ENCODE measurements at regions not wholly inside any gene's neighbourhood (a gene's known extent, or its start where the extent isn't known, plus 50 kb on each side); places are given as distances from the start of the nearest gene placed in this dataset.

DNA sequence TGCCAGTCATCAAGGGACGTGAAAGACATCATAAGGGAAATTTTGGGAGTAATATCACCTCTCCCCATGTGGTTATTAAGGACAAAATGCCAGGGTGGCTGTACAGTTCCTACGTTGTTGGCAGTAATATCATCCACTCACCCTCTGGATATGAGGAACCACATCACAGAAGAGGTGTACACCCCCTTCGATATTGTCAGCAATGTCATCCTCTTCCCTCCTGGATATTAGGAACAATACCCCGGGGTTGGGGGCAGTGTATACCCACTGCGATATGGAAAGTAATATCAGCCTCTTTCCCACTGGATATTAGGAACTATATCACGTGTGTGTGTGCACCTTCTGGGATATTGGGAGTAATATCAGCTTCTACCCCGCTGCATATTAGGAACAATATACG, 1933.3 kb downstream of the SUCLG1 start:
- H3K9ac ChIP-seq (ENCODE audit: low read depth, low read length) = no peak overlapping the region
- H4K20me1 ChIP-seq (ENCODE audit: insufficient read depth, low read length) = no peaks in the 10 kb centered on the region
- no peaks in the 10 kb centered on the region for H3K9me3 ChIP-seq (ENCODE audit: insufficient read depth, low read length, severe bottlenecking)
- no peak overlapping the region for H3K27ac ChIP-seq (ENCODE audit: low read length)
- no peaks in the 10 kb centered on the region for H3K79me2 ChIP-seq (ENCODE audit: insufficient read depth, low read length)
- H3K4me2 ChIP-seq (ENCODE audit: insufficient read depth, low read length) = no peak overlapping the region
- no peaks in the 10 kb centered on the region for H3K36me3 ChIP-seq (ENCODE audit: insufficient read depth, low read length)
- no peak overlapping the region for H3K4me3 ChIP-seq (ENCODE audit: low read depth in 1 of 2, low read length in 2 of 2)
- DNase-seq = no peak
- TF ChIP-seq, protein P1, sequence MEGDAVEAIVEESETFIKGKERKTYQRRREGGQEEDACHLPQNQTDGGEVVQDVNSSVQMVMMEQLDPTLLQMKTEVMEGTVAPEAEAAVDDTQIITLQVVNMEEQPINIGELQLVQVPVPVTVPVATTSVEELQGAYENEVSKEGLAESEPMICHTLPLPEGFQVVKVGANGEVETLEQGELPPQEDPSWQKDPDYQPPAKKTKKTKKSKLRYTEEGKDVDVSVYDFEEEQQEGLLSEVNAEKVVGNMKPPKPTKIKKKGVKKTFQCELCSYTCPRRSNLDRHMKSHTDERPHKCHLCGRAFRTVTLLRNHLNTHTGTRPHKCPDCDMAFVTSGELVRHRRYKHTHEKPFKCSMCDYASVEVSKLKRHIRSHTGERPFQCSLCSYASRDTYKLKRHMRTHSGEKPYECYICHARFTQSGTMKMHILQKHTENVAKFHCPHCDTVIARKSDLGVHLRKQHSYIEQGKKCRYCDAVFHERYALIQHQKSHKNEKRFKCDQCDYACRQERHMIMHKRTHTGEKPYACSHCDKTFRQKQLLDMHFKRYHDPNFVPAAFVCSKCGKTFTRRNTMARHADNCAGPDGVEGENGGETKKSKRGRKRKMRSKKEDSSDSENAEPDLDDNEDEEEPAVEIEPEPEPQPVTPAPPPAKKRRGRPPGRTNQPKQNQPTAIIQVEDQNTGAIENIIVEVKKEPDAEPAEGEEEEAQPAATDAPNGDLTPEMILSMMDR (IDR thresholded peaks at IDR 0.05; ENCODE audit: borderline replicate concordance, extremely low read depth, low read length, poor library complexity, severe bottlenecking) = no peak
- no peak for TF ChIP-seq EZH2 (IDR thresholded peaks at IDR 0.05; ENCODE audit: borderline replicate concordance, low read depth, low read length, severe bottlenecking)
- no peak overlapping the region for H2AFZ ChIP-seq (ENCODE audit: low read depth, low read length)
- H3K4me1 ChIP-seq (ENCODE audit: insufficient read depth, low read length) = no peaks in the 10 kb centered on the region
- no peak for ATAC-seq (ENCODE audit: insufficient read depth, low read depth)
- H3K27me3 ChIP-seq (ENCODE audit: insufficient read depth, low read length, poor library complexity) = no peaks in the 10 kb centered on the region

DNA sequence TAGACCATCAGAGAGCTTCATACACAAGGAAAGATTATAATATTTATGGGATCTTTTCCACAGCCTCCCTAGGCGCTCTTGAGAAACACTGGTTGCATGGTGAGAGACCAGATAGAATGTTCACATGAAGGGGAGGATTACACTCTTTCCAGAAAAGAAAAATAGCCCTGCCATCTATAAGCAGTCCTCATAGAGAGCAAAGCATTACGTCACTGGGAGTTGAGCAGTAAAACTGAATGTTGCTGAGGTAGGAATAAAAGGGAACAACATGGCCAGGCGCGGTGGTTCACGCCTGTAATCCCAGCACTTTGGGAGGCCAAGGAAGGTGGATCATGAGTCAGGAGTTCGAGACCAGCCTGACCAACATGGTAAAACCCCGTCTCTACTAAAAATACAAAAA, 1934.3 kb downstream of the SUCLG1 start:
- ATAC-seq (ENCODE audit: insufficient read depth, low read depth) = no peak
- no peaks in the 10 kb centered on the region for H3K36me3 ChIP-seq (ENCODE audit: insufficient read depth, low read length)
- no peak overlapping the region for H3K9ac ChIP-seq (ENCODE audit: low read depth, low read length)
- H3K4me1 ChIP-seq (ENCODE audit: insufficient read depth, low read length) = no peaks in the 10 kb centered on the region
- H3K79me2 ChIP-seq (ENCODE audit: insufficient read depth, low read length) = no peaks in the 10 kb centered on the region
- no peak overlapping the region for H2AFZ ChIP-seq (ENCODE audit: low read depth, low read length)
- TF ChIP-seq EZH2 (IDR thresholded peaks at IDR 0.05; ENCODE audit: borderline replicate concordance, low read depth, low read length, severe bottlenecking) = no peak
- TF ChIP-seq, protein P1 (IDR thresholded peaks at IDR 0.05; ENCODE audit: borderline replicate concordance, extremely low read depth, low read length, poor library complexity, severe bottlenecking) = no peak
- no peaks in the 10 kb centered on the region for H3K27me3 ChIP-seq (ENCODE audit: insufficient read depth, low read length, poor library complexity)
- no peaks in the 10 kb centered on the region for H3K9me3 ChIP-seq (ENCODE audit: insufficient read depth, low read length, severe bottlenecking)
- no peak overlapping the region for H3K4me2 ChIP-seq (ENCODE audit: insufficient read depth, low read length)
- H4K20me1 ChIP-seq (ENCODE audit: insufficient read depth, low read length) = no peaks in the 10 kb centered on the region
- H3K27ac ChIP-seq (ENCODE audit: low read length) = no peak overlapping the region
- no peak overlapping the region for H3K4me3 ChIP-seq (ENCODE audit: low read depth in 1 of 2, low read length in 2 of 2)
- no peak for DNase-seq

DNA sequence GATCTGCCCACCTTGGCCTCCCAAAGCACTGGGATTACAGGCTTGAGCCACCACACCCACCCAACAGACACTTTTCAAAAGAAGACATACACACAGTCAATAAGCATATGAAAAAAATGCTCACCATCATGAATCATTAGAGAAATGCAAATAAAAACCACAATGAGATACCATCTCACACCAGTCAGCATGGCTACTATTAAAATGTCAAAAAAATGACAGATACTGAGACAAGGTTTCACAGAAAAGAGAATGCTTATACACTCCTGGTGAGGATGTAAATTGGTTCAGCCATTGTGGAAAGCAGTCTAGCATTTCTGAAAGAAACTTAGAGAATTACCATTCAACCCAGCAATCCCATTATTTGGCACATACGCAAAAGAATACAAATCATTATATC, 1947.2 kb downstream of the SUCLG1 start:
- H2AFZ ChIP-seq (ENCODE audit: low read depth, low read length) = no peak overlapping the region
- no peaks in the 10 kb centered on the region for H3K27me3 ChIP-seq (ENCODE audit: insufficient read depth, low read length, poor library complexity)
- H3K4me1 ChIP-seq (ENCODE audit: insufficient read depth, low read length) = no peaks in the 10 kb centered on the region
- no peaks in the 10 kb centered on the region for H3K36me3 ChIP-seq (ENCODE audit: insufficient read depth, low read length)
- H3K9me3 ChIP-seq (ENCODE audit: insufficient read depth, low read length, severe bottlenecking) = no peaks in the 10 kb centered on the region
- H3K9ac ChIP-seq (ENCODE audit: low read depth, low read length) = no peak overlapping the region
- no peak for TF ChIP-seq EZH2 (IDR thresholded peaks at IDR 0.05; ENCODE audit: borderline replicate concordance, low read depth, low read length, severe bottlenecking)
- TF ChIP-seq, protein P1 (IDR thresholded peaks at IDR 0.05; ENCODE audit: borderline replicate concordance, extremely low read depth, low read length, poor library complexity, severe bottlenecking) = no peak
- H3K27ac ChIP-seq (ENCODE audit: low read length) = no peak overlapping the region
- H4K20me1 ChIP-seq (ENCODE audit: insufficient read depth, low read length) = no peaks in the 10 kb centered on the region
- ATAC-seq (ENCODE audit: insufficient read depth, low read depth) = no peak
- H3K4me2 ChIP-seq (ENCODE audit: insufficient read depth, low read length) = no peak overlapping the region
- DNase-seq = no peak
- no peaks in the 10 kb centered on the region for H3K79me2 ChIP-seq (ENCODE audit: insufficient read depth, low read length)
- H3K4me3 ChIP-seq (ENCODE audit: low read depth in 1 of 2, low read length in 2 of 2) = no peak overlapping the region

DNA sequence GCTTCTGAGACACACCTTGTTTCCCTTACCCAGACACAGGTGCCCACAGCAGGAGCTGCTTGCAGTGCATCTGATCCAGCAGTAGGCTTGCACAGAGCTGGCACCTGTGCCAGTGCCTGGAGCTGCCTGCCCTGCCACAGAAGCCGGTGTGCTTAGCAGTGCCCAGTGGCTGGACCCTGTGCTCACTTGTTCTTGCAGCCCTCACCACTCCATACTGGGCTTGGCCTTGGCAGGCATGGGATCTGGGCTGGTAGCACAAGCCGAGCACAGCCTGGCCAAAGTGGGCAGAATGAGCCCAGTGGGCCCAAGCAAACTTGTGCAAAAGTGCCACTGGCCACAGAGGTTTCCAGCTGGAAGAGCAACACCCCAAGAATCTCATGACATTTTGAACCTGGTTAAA, 1950.4 kb downstream of the SUCLG1 start:
- H2AFZ ChIP-seq (ENCODE audit: low read depth, low read length) = no peak overlapping the region
- no peaks in the 10 kb centered on the region for H4K20me1 ChIP-seq (ENCODE audit: insufficient read depth, low read length)
- no peak for ATAC-seq (ENCODE audit: insufficient read depth, low read depth)
- H3K79me2 ChIP-seq (ENCODE audit: insufficient read depth, low read length) = no peaks in the 10 kb centered on the region
- no peak for DNase-seq
- H3K27ac ChIP-seq (ENCODE audit: low read length) = no peak overlapping the region
- H3K9me3 ChIP-seq (ENCODE audit: insufficient read depth, low read length, severe bottlenecking) = no peaks in the 10 kb centered on the region
- TF ChIP-seq EZH2 (IDR thresholded peaks at IDR 0.05; ENCODE audit: borderline replicate concordance, low read depth, low read length, severe bottlenecking) = no peak
- TF ChIP-seq, protein P1 (IDR thresholded peaks at IDR 0.05; ENCODE audit: borderline replicate concordance, extremely low read depth, low read length, poor library complexity, severe bottlenecking) = no peak
- H3K36me3 ChIP-seq (ENCODE audit: insufficient read depth, low read length) = no peaks in the 10 kb centered on the region
- H3K27me3 ChIP-seq (ENCODE audit: insufficient read depth, low read length, poor library complexity) = no peaks in the 10 kb centered on the region
- H3K4me2 ChIP-seq (ENCODE audit: insufficient read depth, low read length) = no peak overlapping the region
- no peak overlapping the region for H3K4me3 ChIP-seq (ENCODE audit: low read depth in 1 of 2, low read length in 2 of 2)
- H3K9ac ChIP-seq (ENCODE audit: low read depth, low read length) = no peak overlapping the region
- H3K4me1 ChIP-seq (ENCODE audit: insufficient read depth, low read length) = no peaks in the 10 kb centered on the region
